ENCODE measurements at regions not wholly inside any gene's neighbourhood (a gene's known extent, or its start where the extent isn't known, plus 50 kb on each side); places are given as distances from the start of the nearest gene placed in this dataset.

GRCh38 chr13:111399776-111400538 is 79.5 kb downstream of the TEX29 start:
- no peak overlapping the region for H3K4me3 ChIP-seq (ENCODE audit: low read depth in 2 of 2, low read length in 1 of 2)
- WGBS (ENCODE audit: low lambda C conversion rate), result 42% methylated on average over 16 of the region's 18 CpGs
- no peak overlapping the region for H3K9ac ChIP-seq
- no peak for DNase-seq
- no peak for TF ChIP-seq CHD2 (IDR thresholded peaks at IDR 0.05; ENCODE audit: low read length, partially characterized antibody)
- no peak for TF ChIP-seq YY1 (IDR thresholded peaks at IDR 0.05; ENCODE audit: low read depth)
- TF ChIP-seq, protein P1, sequence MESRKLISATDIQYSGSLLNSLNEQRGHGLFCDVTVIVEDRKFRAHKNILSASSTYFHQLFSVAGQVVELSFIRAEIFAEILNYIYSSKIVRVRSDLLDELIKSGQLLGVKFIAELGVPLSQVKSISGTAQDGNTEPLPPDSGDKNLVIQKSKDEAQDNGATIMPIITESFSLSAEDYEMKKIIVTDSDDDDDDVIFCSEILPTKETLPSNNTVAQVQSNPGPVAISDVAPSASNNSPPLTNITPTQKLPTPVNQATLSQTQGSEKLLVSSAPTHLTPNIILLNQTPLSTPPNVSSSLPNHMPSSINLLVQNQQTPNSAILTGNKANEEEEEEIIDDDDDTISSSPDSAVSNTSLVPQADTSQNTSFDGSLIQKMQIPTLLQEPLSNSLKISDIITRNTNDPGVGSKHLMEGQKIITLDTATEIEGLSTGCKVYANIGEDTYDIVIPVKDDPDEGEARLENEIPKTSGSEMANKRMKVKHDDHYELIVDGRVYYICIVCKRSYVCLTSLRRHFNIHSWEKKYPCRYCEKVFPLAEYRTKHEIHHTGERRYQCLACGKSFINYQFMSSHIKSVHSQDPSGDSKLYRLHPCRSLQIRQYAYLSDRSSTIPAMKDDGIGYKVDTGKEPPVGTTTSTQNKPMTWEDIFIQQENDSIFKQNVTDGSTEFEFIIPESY (IDR thresholded peaks at IDR 0.05; ENCODE audit: borderline replicate concordance, low read depth), result no peak
- no peak for TF ChIP-seq FOSL2 (IDR thresholded peaks at IDR 0.05; ENCODE audit: borderline replicate concordance, low read depth)
- no peak for TF ChIP-seq NRF1 (IDR thresholded peaks at IDR 0.05; ENCODE audit: low read depth, low read length)
- peaks cover 27% of the 10 kb centered on the region; the same call in 1 of the 2 replicates for H3K27me3 ChIP-seq (ENCODE audit: insufficient read depth)
- no peaks in the 10 kb centered on the region for H3K4me1 ChIP-seq (ENCODE audit: control insufficient read depth in 1 of 2, insufficient read depth in 2 of 2, low read depth in 1 of 2, low read length in 1 of 2)
- no peaks in the 10 kb centered on the region for H3K9me3 ChIP-seq
- no peaks in the 10 kb centered on the region for H4K20me1 ChIP-seq (ENCODE audit: insufficient read depth)
- no peak overlapping the region for H3K27ac ChIP-seq (ENCODE audit: low read depth in 2 of 2, low read length in 1 of 2)
- POLR2A ChIA-PET, result no interaction called here
- no peaks in the 10 kb centered on the region for H3K9me2 ChIP-seq
- H3K4me2 ChIP-seq, result no peak overlapping the region
- no peaks in the 10 kb centered on the region for H3F3A ChIP-seq (replicated peaks; ENCODE audit: insufficient read depth)
- H3K36me3 ChIP-seq (replicated peaks in 1 of 2; ENCODE audit: control insufficient read depth in 1 of 2, insufficient read depth in 2 of 2, low read length in 1 of 2), result no peaks in the 10 kb centered on the region
- CTCF ChIA-PET, result interaction anchor here (1.3 to 1.6 kb wide), 2 partner anchors 29 to 332 kb away, joined by 6 read pairs; no protein-coding TSS in a partner anchor
- no peaks in the 10 kb centered on the region for H3K79me2 ChIP-seq (ENCODE audit: insufficient read depth)
- H2AFZ ChIP-seq (ENCODE audit: low read depth), result no peak overlapping the region

DNA sequence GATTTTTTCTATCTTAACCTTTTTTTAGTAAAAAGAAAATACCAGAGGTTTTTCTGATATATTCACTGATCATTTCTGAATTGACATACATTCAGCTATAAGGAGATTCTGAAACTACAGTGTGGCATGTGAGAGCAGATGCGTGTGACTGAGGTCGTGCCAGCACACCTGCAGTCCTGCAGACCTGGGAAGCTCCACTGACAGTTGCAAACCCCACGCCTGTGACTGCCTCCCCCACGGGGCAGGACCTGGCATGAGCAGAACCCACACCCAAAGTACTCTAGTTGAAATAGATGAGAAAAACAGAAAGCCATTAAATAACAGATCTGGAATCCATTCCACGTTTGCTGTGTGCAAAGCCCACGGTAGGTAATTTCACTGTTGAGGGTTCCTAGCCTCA is 80.7 kb downstream of the TEX29 start:
- Histone ChIP-seq H3K9me2 (no peaks in the 10 kb centered on the region), H3K36me3 (replicated peaks in 1 of 2; ENCODE audit: control insufficient read depth in 1 of 2, insufficient read depth in 2 of 2, low read length in 1 of 2) (no peaks in the 10 kb centered on the region), H3F3A (replicated peaks; ENCODE audit: insufficient read depth) (no peaks in the 10 kb centered on the region), H3K79me2 (ENCODE audit: insufficient read depth) (no peaks in the 10 kb centered on the region), H2AFZ (ENCODE audit: low read depth) (no peak overlapping the region), H3K9me3 (no peaks in the 10 kb centered on the region), H3K9ac (no peak overlapping the region), H3K27ac (ENCODE audit: low read depth in 2 of 2, low read length in 1 of 2) (no peak overlapping the region), H3K27me3 (ENCODE audit: insufficient read depth) (peaks cover 29% of the 10 kb centered on the region; the same call in 1 of the 2 replicates), H3K4me2 (no peak overlapping the region), H4K20me1 (ENCODE audit: insufficient read depth) (no peaks in the 10 kb centered on the region), H3K4me1 (ENCODE audit: control insufficient read depth in 1 of 2, insufficient read depth in 2 of 2, low read depth in 1 of 2, low read length in 1 of 2) (no peaks in the 10 kb centered on the region), H3K4me3 (ENCODE audit: low read depth in 2 of 2, low read length in 1 of 2) (no peak overlapping the region)
- POLR2A ChIA-PET, result no interaction called here
- no peak for DNase-seq
- WGBS (ENCODE audit: low lambda C conversion rate), result 2% methylated on average over 6 of the region's 6 CpGs
- CTCF ChIA-PET, result no interaction called here
- TF ChIP-seq FOXJ3 (CRISPR knock-in tag; IDR thresholded peaks at IDR 0.05), result no peak
- TF ChIP-seq GABPA (IDR thresholded peaks at IDR 0.05; ENCODE audit: low read depth), result no peak
- no peak for TF ChIP-seq SIN3A (IDR thresholded peaks at IDR 0.05; ENCODE audit: borderline replicate concordance, low read depth, low read length)
- no peak for TF ChIP-seq USF1 (IDR thresholded peaks at IDR 0.05; ENCODE audit: borderline replicate concordance, low read depth)
- TF ChIP-seq NRF1 (IDR thresholded peaks at IDR 0.05; ENCODE audit: low read depth, low read length), result no peak
- no peak for TF ChIP-seq ELF1 (IDR thresholded peaks at IDR 0.05)
- TF ChIP-seq FOSL2 (IDR thresholded peaks at IDR 0.05; ENCODE audit: borderline replicate concordance, low read depth), result no peak
- no peak for TF ChIP-seq YY1 (IDR thresholded peaks at IDR 0.05; ENCODE audit: low read depth)
- TF ChIP-seq, protein P2, sequence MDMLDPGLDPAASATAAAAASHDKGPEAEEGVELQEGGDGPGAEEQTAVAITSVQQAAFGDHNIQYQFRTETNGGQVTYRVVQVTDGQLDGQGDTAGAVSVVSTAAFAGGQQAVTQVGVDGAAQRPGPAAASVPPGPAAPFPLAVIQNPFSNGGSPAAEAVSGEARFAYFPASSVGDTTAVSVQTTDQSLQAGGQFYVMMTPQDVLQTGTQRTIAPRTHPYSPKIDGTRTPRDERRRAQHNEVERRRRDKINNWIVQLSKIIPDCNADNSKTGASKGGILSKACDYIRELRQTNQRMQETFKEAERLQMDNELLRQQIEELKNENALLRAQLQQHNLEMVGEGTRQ (IDR thresholded peaks at IDR 0.05; ENCODE audit: borderline replicate concordance, low read depth, low read length), result no peak
- no peak for TF ChIP-seq GATA2 (CRISPR knock-in tag; IDR thresholded peaks at IDR 0.05)
- TF ChIP-seq NFIC (IDR thresholded peaks at IDR 0.05; ENCODE audit: borderline replicate concordance), result no peak
- TF ChIP-seq FOXM1 (IDR thresholded peaks at IDR 0.05; ENCODE audit: low read depth), result no peak
- no peak for TF ChIP-seq JUND (IDR thresholded peaks at IDR 0.05)
- TF ChIP-seq, protein P1 (IDR thresholded peaks at IDR 0.05; ENCODE audit: borderline replicate concordance, low read depth), result no peak
- no peak for TF ChIP-seq CTCF (IDR thresholded peaks at IDR 0.05)
- no peak for TF ChIP-seq TAF1 (IDR thresholded peaks at IDR 0.05; ENCODE audit: borderline replicate concordance, low read depth, low read length)
- no peak for TF ChIP-seq EP300 (IDR thresholded peaks at IDR 0.05; ENCODE audit: borderline replicate concordance in 1 of 2, low read depth in 1 of 2, low read length in 1 of 2)
- no peak for TF ChIP-seq TCF12 (IDR thresholded peaks at IDR 0.05)
- TF ChIP-seq SMC3 (IDR thresholded peaks at IDR 0.05; ENCODE audit: low read depth, low read length), result no peak

All from SK-N-SH (cell line).